Urinary bladder (tissue), 3 donors: ENCODE measurements at regions not wholly inside any gene's neighbourhood (a gene's known extent, or its start where the extent isn't known, plus 50 kb on each side); places are given as distances from the start of the nearest gene placed in this dataset.
"Not testable (repeated sequence)": the region's sequence is repeated elsewhere in the genome, so short reads cannot be mapped to it uniquely, and the experiment has no call there.

Experiments used
- DNase-seq: peaks from one replicate; pipeline ENCODE4 v3.0.0-alpha.2; 2015; ENCODE audit errors: extremely low spot score
- H3K27ac ChIP-seq: one replicate; pipeline ENCODE4 v1.5.1; 2013; ENCODE audit warnings: low read depth, mild to moderate bottlenecking, moderate library complexity
- H3K36me3 ChIP-seq: one replicate; pipeline ENCODE4 v1.6.1; 2013; ENCODE audit warnings: mild to moderate bottlenecking, moderate library complexity; ENCODE audit not compliant: insufficient read depth
- H3K4me1 ChIP-seq: one replicate; pipeline ENCODE4 v1.6.1; 2013; ENCODE audit warnings: mild to moderate bottlenecking, moderate library complexity; ENCODE audit not compliant: insufficient read depth
- H3K4me3 ChIP-seq: one replicate; pipeline ENCODE4 v1.5.1; 2013; ENCODE audit warnings: low read depth, low read length
- WGBS: extraction: QIAGEN DNeasy Blood & Tissue Kit; methylation state at CpG from one replicate; pipeline ENCODE4 v1.1.7; 2013; 5-methylcytosine and 5-hydroxymethylcytosine counted together
- donor health status: healthy with polysubstance abuse.
- donor health status: healthy.

DNA sequence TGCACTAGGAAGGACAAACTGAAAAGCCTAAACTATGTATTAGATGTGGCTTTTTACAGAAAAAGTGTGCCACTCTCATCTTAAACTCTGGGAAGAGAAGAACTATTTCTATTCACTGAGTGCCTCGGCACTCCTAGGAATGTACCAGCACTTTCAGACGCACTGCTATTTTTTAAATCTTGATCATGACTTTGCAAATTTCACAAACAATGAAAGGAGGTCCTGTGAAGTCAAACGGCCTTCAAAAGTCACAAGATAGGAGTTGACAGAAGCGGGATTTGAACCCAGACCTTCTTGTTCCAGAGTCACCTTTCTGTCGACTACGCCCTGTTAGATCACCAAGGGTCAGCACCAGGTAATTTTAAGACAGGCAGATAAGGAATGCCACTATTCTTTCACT lies 365.4 kb downstream of the VRK1 start:
- Histone ChIP-seq H3K4me1 (no peaks in the 10 kb centered on the region), H3K27ac (no peak overlapping the region), H3K36me3 (no peaks in the 10 kb centered on the region), H3K4me3 (no peak overlapping the region)
- 80% methylated on average over 6 of the region's 6 CpGs for WGBS
- no peak for DNase-seq

- no peaks in the 10 kb centered on the region for H3K4me1 ChIP-seq
- 59% methylated on average over 6 of the region's 6 CpGs for WGBS
- no peak overlapping the region for H3K4me3 ChIP-seq
- no peak for DNase-seq
- H3K27ac ChIP-seq = no peak overlapping the region
- H3K36me3 ChIP-seq = no peaks in the 10 kb centered on the region
These were observed 366.8 kb downstream of the VRK1 start for GRCh38 chr14:97164021-97164420.

- Histone ChIP-seq H3K4me3 (no peak overlapping the region), H3K4me1 (no peaks in the 10 kb centered on the region), H3K36me3 (no peaks in the 10 kb centered on the region), H3K27ac (no peak overlapping the region)
- WGBS = 55% methylated on average over 7 of the region's 7 CpGs
- no peak for DNase-seq
These were observed 369.3 kb downstream of the VRK1 start for GRCh38 chr14:97166497-97166896.

DNA sequence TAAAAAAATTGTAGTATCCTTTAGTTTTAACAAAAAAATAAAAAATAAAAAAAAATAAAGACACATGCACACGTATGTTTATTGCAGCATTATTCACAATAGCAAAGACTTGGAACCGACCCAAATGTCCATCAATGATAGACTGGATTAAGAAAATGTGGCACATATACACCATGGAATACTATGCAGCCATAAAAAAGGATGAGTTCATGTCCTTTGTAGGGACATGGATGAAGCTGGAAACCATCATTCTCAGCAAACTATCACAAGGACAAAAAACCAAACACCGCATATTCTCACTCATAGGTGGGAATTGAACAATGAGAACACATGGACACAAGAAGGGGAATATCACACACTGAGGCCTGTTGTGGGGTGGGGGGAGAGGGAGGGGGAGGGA lies 370.4 kb downstream of the VRK1 start:
- DNase-seq, H3K4me3 ChIP-seq, H3K27ac ChIP-seq, H3K36me3 ChIP-seq, H3K4me1 ChIP-seq: not testable (repeated sequence)
- WGBS = 90% methylated on average over 3 of the region's 3 CpGs

DNA sequence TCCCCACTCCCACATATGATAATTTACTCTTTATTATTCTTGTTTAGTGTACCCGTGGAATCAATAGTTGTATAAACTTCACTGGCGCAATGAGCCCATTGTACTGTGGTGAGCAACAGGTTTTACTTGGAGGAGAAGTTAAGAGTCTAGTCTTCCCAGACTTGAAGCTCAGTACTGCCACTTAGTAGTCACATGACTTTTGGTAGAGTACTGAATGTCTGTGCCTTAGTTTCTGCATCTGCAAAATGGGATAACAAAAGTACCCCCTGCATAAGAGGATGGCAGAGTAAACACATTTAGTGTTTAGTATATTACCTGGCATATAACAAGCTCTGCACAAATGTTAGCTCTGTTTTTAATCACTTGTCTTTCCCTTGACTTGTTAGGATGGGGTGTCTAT lies 375.5 kb downstream of the VRK1 start:
- H3K4me1 ChIP-seq = no peaks in the 10 kb centered on the region
- H3K36me3 ChIP-seq = no peaks in the 10 kb centered on the region
- no peak for DNase-seq
- 94% methylated on average over 2 of the region's 2 CpGs for WGBS
- H3K27ac ChIP-seq = no peak overlapping the region
- no peak overlapping the region for H3K4me3 ChIP-seq

DNA sequence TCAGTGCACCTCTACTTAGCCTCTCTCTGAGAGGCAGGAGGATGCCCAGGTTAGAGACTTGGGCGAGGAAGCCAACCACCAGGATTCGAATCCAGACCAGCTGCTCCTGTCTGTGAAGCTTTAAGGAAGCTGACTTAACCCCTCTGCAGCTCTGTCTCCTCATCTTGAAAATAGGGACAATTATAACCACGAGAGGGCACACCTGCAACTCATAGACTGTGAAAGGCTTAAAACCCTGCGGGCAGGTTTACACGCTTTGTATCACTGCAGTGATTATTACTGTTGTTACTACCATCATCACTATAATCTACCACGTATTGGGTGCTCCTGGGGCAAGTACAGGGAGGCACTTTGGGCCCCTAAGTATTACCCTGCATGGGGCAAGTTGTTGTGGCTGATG lies 379.8 kb downstream of the VRK1 start:
- no peaks in the 10 kb centered on the region for H3K4me1 ChIP-seq
- WGBS = 52% methylated on average over 6 of the region's 6 CpGs
- DNase-seq = no peak

DNA sequence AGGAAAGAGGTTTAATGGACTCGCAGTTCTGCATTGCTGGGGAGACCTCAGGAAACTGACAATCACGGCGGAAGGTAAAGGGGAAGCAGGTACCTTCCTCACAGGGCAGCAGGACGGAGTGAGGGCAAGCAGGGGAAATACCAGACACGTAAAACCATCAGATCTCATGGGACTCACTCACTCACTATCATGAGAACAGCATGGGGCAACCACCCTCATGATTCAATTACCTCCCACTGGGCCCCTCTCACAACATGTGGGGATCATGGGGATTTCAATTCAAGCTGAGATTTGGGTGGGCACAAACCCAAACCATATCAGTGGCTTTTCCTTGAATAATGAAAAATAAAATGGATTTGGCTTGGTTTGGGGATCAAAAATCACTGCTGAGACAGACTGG lies 380.5 kb downstream of the VRK1 start:
- 57% methylated on average over 5 of the region's 5 CpGs for WGBS
- Histone ChIP-seq H3K4me3 (no peak overlapping the region), H3K27ac (no peak overlapping the region), H3K36me3 (no peaks in the 10 kb centered on the region), H3K4me1 (no peaks in the 10 kb centered on the region)
- no peak for DNase-seq

More for the DNA sequence above, 379.8 kb downstream of the VRK1 start:
- Histone ChIP-seq H3K36me3 (no peaks in the 10 kb centered on the region), H3K4me3 (no peak overlapping the region), H3K27ac (no peak overlapping the region)

DNA sequence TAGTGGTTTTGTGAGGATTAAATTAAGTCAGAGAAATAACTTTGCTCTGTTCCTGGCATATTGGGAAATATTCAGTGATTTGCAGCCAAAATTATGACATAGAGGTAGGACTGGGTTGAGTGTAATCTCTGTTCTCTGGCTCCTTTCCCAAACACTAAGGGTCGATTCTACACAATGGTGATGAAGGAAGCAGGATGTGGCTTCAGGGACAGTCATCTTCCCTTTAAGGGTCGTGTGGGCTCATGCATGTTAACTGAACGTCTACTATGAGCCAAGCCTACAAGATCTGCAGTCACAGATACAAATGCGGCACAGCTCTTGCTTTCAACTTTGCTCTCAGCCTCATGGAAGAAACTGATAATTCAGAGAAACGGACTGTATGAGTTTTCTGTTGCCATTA lies 381.6 kb downstream of the VRK1 start:
- Histone ChIP-seq H3K4me1 (no peaks in the 10 kb centered on the region), H3K4me3 (no peak overlapping the region), H3K36me3 (no peaks in the 10 kb centered on the region), H3K27ac (no peak overlapping the region)
- WGBS = 54% methylated on average over 5 of the region's 5 CpGs
- no peak for DNase-seq

GRCh38 chr14:97179573-97179972 lies 382.4 kb downstream of the VRK1 start:
- no peaks in the 10 kb centered on the region for H3K4me1 ChIP-seq
- 59% methylated on average over 3 of the region's 3 CpGs for WGBS
- no peak overlapping the region for H3K27ac ChIP-seq
- no peak for DNase-seq
- no peak overlapping the region for H3K4me3 ChIP-seq
- no peaks in the 10 kb centered on the region for H3K36me3 ChIP-seq

DNA sequence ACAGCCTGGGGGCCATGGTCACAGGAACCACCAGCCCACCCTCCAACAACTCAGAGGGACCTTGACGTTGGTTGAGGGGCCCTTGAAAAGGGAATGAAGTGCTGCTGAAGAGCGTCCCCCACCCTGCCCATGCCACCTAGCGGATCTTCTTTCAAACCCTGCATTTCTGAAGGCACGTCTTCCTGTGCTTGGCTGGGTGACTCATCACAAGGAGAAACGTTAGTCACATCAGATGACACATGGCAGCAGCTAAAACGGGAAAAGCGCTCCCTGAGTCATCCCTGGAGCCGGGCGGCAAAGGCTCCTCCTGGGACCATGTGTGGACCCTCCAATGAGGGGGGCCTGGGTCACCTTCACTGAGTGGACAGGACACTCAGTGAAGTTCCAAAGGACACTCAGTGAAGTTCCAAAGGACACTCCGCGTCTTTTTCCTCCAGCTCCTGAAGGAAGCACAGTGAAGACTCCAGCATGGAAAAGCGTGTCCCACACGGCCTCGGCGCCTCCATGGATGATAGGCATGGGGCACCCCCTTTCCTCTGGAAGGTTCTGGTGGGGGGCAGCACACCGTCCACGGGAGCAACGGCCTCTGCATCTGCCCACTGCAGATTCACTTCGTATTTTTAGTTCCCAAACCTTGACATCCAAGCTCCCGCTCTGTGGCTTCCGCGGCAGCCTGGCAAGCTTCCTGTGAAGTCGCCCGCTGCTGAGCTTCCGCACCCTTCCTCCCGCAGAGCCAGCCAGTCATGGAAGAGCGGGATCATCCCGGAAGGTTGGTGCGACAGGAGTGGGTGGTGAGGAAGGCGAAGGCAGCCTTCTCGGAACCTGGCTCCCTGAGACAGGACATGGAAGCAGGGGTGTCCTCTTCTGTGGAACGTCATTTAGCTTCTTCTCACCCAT lies 383.4 kb downstream of the VRK1 start:
- DNase-seq = no peak
- Histone ChIP-seq H3K4me3 (no peak overlapping the region), H3K36me3 (no peaks in the 10 kb centered on the region), H3K27ac (no peak overlapping the region), H3K4me1 (no peaks in the 10 kb centered on the region)
- 88% methylated on average over 32 of the region's 32 CpGs for WGBS

DNA sequence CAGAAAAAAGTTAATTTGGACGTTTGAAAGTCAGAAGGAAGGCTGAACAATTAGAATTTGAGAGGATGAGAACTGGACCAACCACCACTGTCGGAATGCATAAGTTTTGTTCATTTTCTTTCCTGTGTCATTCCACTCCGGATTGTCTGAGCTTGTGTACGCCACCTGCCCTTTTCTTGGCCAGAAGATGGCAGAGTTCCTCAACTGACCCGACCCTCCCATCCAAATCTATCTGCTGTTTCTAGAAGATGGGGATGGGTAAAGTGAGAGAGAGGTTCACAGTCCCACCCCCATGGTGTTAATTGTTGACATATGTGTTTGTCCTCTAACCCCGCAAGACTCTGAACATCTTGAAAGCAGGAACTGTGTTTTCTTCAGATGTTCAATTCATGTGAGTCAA lies 388.0 kb downstream of the VRK1 start:
- H3K4me1 ChIP-seq = no peaks in the 10 kb centered on the region
- DNase-seq = no peak
- no peaks in the 10 kb centered on the region for H3K36me3 ChIP-seq
- H3K27ac ChIP-seq = no peak overlapping the region
- no peak overlapping the region for H3K4me3 ChIP-seq
- WGBS = 29% methylated on average over 6 of the region's 6 CpGs

- no peaks in the 10 kb centered on the region for H3K4me1 ChIP-seq
- no peak overlapping the region for H3K4me3 ChIP-seq
- no peak overlapping the region for H3K27ac ChIP-seq
- 49% methylated on average over 2 of the region's 2 CpGs for WGBS
- DNase-seq = no peak
- no peaks in the 10 kb centered on the region for H3K36me3 ChIP-seq
These were observed 390.7 kb downstream of the VRK1 start for GRCh38 chr14:97187916-97188315.

DNA sequence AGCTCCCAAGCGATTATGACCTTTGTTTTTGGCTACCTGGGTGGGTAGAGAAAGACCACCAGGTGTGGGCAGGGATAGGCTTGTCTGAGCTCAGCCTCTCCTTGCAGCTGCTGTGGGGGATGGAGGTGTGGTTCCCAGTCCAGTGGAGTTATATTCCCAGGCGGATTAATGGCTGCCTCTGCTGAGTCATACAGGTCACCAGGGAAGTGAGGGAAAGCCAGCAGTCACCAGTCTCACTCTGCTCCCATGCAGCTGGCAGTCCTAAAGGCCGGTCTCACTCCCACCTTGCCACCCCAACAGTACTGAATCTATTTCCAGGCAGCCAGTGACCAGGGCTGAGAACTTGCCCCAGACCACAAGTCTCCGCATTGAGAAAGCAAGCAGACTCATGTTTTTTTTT lies 399.2 kb downstream of the VRK1 start:
- H3K4me3 ChIP-seq = no peak overlapping the region
- H3K4me1 ChIP-seq = no peaks in the 10 kb centered on the region
- no peak overlapping the region for H3K27ac ChIP-seq
- DNase-seq = no peak
- H3K36me3 ChIP-seq = no peaks in the 10 kb centered on the region
- 85% methylated on average over 4 of the region's 4 CpGs for WGBS

- no peak overlapping the region for H3K4me3 ChIP-seq
- H3K4me1 ChIP-seq = no peaks in the 10 kb centered on the region
- no peaks in the 10 kb centered on the region for H3K36me3 ChIP-seq
- DNase-seq = no peak
- H3K27ac ChIP-seq = no peak overlapping the region
These were observed 401.6 kb downstream of the VRK1 start for GRCh38 chr14:97198813-97199212.

DNA sequence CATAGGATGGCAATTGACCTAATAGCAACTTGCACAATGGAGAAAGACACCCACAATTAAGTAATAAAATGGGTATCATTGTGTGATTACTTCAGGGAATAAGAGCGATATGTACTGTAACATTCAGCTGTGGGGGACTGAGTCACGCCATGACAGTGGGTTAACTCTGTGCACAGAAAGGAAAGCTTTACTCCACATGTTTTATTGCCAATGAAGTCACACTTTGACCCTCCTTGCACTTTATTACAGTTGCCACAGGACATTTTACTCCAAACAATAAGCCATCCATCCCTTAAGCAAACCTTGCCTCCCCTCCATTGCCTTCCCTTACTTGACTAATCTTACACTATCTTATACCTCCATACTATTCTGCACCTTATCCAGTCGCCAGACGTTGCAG lies 403.1 kb downstream of the VRK1 start:
- Histone ChIP-seq H3K4me3 (no peak overlapping the region), H3K4me1 (no peaks in the 10 kb centered on the region), H3K27ac (no peak overlapping the region), H3K36me3 (no peaks in the 10 kb centered on the region)
- 78% methylated on average over 4 of the region's 4 CpGs for WGBS
- DNase-seq = no peak
